Upper lobe of right lung (tissue), 1 donor: ENCODE measurements at regions not wholly inside any gene's neighbourhood (a gene's known extent, or its start where the extent isn't known, plus 50 kb on each side); places are given as distances from the start of the nearest gene placed in this dataset.

ENCODE experiments used
- ATAC-seq: fragments of 200-7000 bp; cut with Tn5 transposase; one replicate; pipeline ENCODE4 v1.9.1; 2020; ENCODE audit warnings: mild to moderate bottlenecking, moderate library complexity
- DNase-seq: peaks from one replicate; pipeline ENCODE4 v3.0.0-alpha.2; 2020
- H3K27ac ChIP-seq: fragments of 200-600 bp; one replicate; pipeline ENCODE4 v1.8.0; 2022
- H3K27me3 ChIP-seq: fragments of 200-600 bp; one replicate; pipeline ENCODE4 v1.8.0; 2022; ENCODE audit warnings: mild to moderate bottlenecking
- H3K36me3 ChIP-seq: fragments of 200-600 bp; one replicate; pipeline ENCODE4 v1.8.0; 2022
- H3K4me1 ChIP-seq: fragments of 200-600 bp; one replicate; pipeline ENCODE4 v1.8.0; 2022
- H3K4me3 ChIP-seq: fragments of 200-600 bp; one replicate; pipeline ENCODE4 v1.8.0; 2022; ENCODE audit warnings: mild to moderate bottlenecking
- H3K9me3 ChIP-seq: fragments of 200-600 bp; one replicate; pipeline ENCODE4 v1.8.0; 2022
- intact Hi-C: fragments of 100-400 bp; cut with DNase I; formaldehyde crosslinking; loops from one replicate; pipeline ENCODE4 v1.11.0; 2022
- TF ChIP-seq, protein P1 (sequence below): fragments of 200-600 bp; IDR thresholded peaks from one replicate; pipeline ENCODE4 v1.8.0; 2022; ENCODE audit warnings: antibody characterized with exemption
- donor health status: DM: no; HTN: yes; CAD: no; lungs with severe emphysema.

GRCh38 chr11:122304306-122304705, 188.3 kb upstream of the BLID start:
- Histone ChIP-seq H3K27ac (no peak overlapping the region), H3K4me1 (peaks cover 5% of the 10 kb centered on the region), H3K27me3 (no peaks in the 10 kb centered on the region), H3K4me3 (no peak overlapping the region), H3K36me3 (no peaks in the 10 kb centered on the region), H3K9me3 (no peaks in the 10 kb centered on the region)
- intact Hi-C loops: no loop called here
- ATAC-seq (no peak), DNase-seq (no peak)
- TF ChIP-seq, protein P1, sequence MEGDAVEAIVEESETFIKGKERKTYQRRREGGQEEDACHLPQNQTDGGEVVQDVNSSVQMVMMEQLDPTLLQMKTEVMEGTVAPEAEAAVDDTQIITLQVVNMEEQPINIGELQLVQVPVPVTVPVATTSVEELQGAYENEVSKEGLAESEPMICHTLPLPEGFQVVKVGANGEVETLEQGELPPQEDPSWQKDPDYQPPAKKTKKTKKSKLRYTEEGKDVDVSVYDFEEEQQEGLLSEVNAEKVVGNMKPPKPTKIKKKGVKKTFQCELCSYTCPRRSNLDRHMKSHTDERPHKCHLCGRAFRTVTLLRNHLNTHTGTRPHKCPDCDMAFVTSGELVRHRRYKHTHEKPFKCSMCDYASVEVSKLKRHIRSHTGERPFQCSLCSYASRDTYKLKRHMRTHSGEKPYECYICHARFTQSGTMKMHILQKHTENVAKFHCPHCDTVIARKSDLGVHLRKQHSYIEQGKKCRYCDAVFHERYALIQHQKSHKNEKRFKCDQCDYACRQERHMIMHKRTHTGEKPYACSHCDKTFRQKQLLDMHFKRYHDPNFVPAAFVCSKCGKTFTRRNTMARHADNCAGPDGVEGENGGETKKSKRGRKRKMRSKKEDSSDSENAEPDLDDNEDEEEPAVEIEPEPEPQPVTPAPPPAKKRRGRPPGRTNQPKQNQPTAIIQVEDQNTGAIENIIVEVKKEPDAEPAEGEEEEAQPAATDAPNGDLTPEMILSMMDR: no peak

DNA sequence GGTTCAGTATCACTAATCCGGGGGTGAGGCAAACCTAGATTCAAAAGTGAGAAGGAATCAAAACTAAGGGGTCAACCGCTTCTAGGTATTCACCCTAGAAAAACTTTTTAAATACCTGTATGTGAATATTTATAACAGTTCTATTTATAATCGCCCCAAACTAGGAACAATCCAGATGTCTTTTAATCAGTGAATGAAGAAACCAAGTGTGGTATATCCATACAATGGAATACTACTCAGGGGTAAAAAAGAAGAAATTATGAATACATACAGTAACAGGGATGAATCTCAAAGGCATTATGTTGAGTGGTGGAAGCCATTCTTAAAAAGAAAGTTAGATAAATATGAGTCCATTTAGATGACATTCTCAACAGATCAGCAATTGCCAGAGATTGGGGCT, 178.0 kb upstream of the BLID start:
- Histone ChIP-seq H3K4me1 (no peaks in the 10 kb centered on the region), H3K4me3 (no peak overlapping the region), H3K9me3 (no peaks in the 10 kb centered on the region), H3K36me3 (no peaks in the 10 kb centered on the region), H3K27me3 (no peaks in the 10 kb centered on the region), H3K27ac (no peak overlapping the region)
- DNase-seq: no peak
- TF ChIP-seq, protein P1: no peak
- ATAC-seq: no peak
- intact Hi-C loops: no loop called here

- intact Hi-C loops: no loop called here
- no peak overlapping the region for H3K27ac ChIP-seq
- TF ChIP-seq, protein P1: peak; percentile 29
- ATAC-seq: no peak
- no peaks in the 10 kb centered on the region for H3K36me3 ChIP-seq
- no peaks in the 10 kb centered on the region for H3K4me1 ChIP-seq
- no peak overlapping the region for H3K4me3 ChIP-seq
- no peaks in the 10 kb centered on the region for H3K27me3 ChIP-seq
- no peak for DNase-seq
- no peaks in the 10 kb centered on the region for H3K9me3 ChIP-seq
Measured at GRCh38 chr11:122293296-122294023, 177.4 kb upstream of the BLID start.

GRCh38 chr11:122287401-122287800, 171.4 kb upstream of the BLID start:
- no peaks in the 10 kb centered on the region for H3K27me3 ChIP-seq
- no peaks in the 10 kb centered on the region for H3K36me3 ChIP-seq
- TF ChIP-seq, protein P1: no peak
- no peaks in the 10 kb centered on the region for H3K9me3 ChIP-seq
- ATAC-seq (no peak), DNase-seq (no peak)
- no peaks in the 10 kb centered on the region for H3K4me1 ChIP-seq
- H3K27ac ChIP-seq: no peak overlapping the region
- H3K4me3 ChIP-seq: no peak overlapping the region
- intact Hi-C loops: no loop called here

DNA sequence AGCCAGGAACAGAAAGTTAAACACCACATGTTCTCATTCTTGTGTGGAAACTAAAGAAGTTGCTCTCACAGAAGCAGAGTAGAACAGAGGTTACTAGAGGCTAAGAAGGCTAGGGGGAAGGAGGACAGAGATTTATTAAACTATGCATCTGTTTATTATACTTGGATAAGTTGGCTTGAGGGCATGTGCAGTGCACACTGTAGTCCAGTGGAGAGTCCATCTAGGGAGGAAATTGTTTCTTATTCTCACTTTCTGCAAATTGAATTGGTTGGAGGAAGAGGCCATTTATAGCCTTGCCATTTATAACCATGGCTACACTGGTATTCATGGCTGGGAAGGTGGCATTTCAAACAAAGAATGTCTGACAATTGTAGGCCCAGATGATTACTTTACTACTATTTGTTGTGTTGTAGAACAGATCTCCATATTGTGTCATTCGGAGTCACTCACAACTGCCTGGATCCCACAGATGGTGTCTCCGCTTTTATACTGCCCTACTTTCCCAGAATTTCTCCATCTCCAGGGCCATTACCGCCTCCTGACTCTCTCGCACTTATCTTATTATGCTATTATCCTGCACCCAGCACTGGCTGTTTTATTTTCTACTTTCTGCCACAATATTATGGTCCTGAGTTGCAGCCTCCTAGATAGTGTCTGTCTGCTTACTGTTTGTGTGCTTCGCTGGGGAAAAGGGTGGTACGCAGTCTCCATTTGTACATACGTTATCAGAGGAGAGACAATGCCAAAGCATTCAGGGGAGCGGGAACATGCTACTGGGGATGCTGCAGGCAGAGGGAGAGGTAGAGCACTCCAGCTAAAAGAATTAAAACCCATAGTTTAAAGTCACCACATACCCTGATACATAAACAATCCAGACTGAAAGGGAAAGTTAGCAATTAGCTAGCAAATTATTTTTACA, 169.3 kb upstream of the BLID start:
- H3K27ac ChIP-seq: no peak overlapping the region
- ATAC-seq (no peak), DNase-seq (no peak)
- H3K4me3 ChIP-seq: no peak overlapping the region
- H3K9me3 ChIP-seq: no peaks in the 10 kb centered on the region
- H3K36me3 ChIP-seq: no peaks in the 10 kb centered on the region
- TF ChIP-seq, protein P1: no peak
- H3K27me3 ChIP-seq: no peaks in the 10 kb centered on the region
- intact Hi-C loops: no loop called here
- H3K4me1 ChIP-seq: no peaks in the 10 kb centered on the region
